ENCODE measurements at regions not wholly inside any gene's neighbourhood (a gene's known extent, or its start where the extent isn't known, plus 50 kb on each side); places are given as distances from the start of the nearest gene placed in this dataset.

GRCh38 chr13:58085819-58086218 lies 454.3 kb downstream of the PCDH17 start:
- Histone ChIP-seq H4K20me1 (ENCODE audit: insufficient read depth, low read length) (no peaks in the 10 kb centered on the region), H3F3A (ENCODE audit: insufficient read depth, low read length) (no peaks in the 10 kb centered on the region), H3K9me2 (replicated peaks; ENCODE audit: insufficient read depth, low read length) (no peaks in the 10 kb centered on the region), H3K9ac (ENCODE audit: low read length) (no peak overlapping the region), H2AFZ (ENCODE audit: low read length) (no peak overlapping the region), H3K36me3 (replicated peaks; ENCODE audit: insufficient read depth, low read length) (no peaks in the 10 kb centered on the region), H3K27me3 (replicated peaks; ENCODE audit: insufficient read depth, low read length) (peaks cover 6% of the 10 kb centered on the region; the same call in 1 of the 2 replicates), H3K9me3 (replicated peaks; ENCODE audit: insufficient read depth, low read length) (no peaks in the 10 kb centered on the region), H3K4me1 (ENCODE audit: low read length) (no peaks in the 10 kb centered on the region), H3K27ac (ENCODE audit: low read length) (no peak overlapping the region), H3K4me2 (ENCODE audit: low read depth, low read length) (no peak overlapping the region), H3K4me3 (ENCODE audit: low read length) (no peak overlapping the region), H3K79me2 (ENCODE audit: low read length) (no peaks in the 10 kb centered on the region)
- peak; percentile 63 for DNase-seq
- no peak for TF ChIP-seq EZH2 (optimal IDR thresholded peaks at IDR 0.05; ENCODE audit: low read depth, low read length)
- no peak for TF ChIP-seq EZH2phosphoT487 (IDR thresholded peaks at IDR 0.05; ENCODE audit: low read length)
- TF ChIP-seq CTCF (IDR thresholded peaks at IDR 0.05; ENCODE audit: low read length), result no peak

- Histone ChIP-seq H3K4me1 (ENCODE audit: low read length) (no peaks in the 10 kb centered on the region), H3K27me3 (replicated peaks; ENCODE audit: insufficient read depth, low read length) (peaks cover 6% of the 10 kb centered on the region; the same call in 1 of the 2 replicates), H3K27ac (ENCODE audit: low read length) (no peak overlapping the region), H3K79me2 (ENCODE audit: low read length) (no peaks in the 10 kb centered on the region), H3K9me3 (replicated peaks; ENCODE audit: insufficient read depth, low read length) (no peaks in the 10 kb centered on the region), H2AFZ (ENCODE audit: low read length) (no peak overlapping the region), H3K4me3 (ENCODE audit: low read length) (no peak overlapping the region), H3K9me2 (replicated peaks; ENCODE audit: insufficient read depth, low read length) (no peaks in the 10 kb centered on the region), H3F3A (ENCODE audit: insufficient read depth, low read length) (no peaks in the 10 kb centered on the region), H3K36me3 (replicated peaks; ENCODE audit: insufficient read depth, low read length) (no peaks in the 10 kb centered on the region), H4K20me1 (ENCODE audit: insufficient read depth, low read length) (no peaks in the 10 kb centered on the region), H3K4me2 (ENCODE audit: low read depth, low read length) (no peak overlapping the region), H3K9ac (ENCODE audit: low read length) (no peak overlapping the region)
- no peak for DNase-seq
- no peak for TF ChIP-seq CTCF (IDR thresholded peaks at IDR 0.05; ENCODE audit: low read length)
- TF ChIP-seq EZH2 (optimal IDR thresholded peaks at IDR 0.05; ENCODE audit: low read depth, low read length), result no peak
- no peak for TF ChIP-seq EZH2phosphoT487 (IDR thresholded peaks at IDR 0.05; ENCODE audit: low read length)
Observed at GRCh38 chr13:58087566-58087965, 456.0 kb downstream of the PCDH17 start.

- Histone ChIP-seq H4K20me1 (ENCODE audit: insufficient read depth, low read length) (no peaks in the 10 kb centered on the region), H3K27ac (ENCODE audit: low read length) (no peak overlapping the region), H2AFZ (ENCODE audit: low read length) (no peak overlapping the region), H3K27me3 (replicated peaks; ENCODE audit: insufficient read depth, low read length) (no peaks in the 10 kb centered on the region), H3K9me2 (replicated peaks; ENCODE audit: insufficient read depth, low read length) (no peaks in the 10 kb centered on the region), H3K36me3 (replicated peaks; ENCODE audit: insufficient read depth, low read length) (no peaks in the 10 kb centered on the region), H3F3A (ENCODE audit: insufficient read depth, low read length) (no peaks in the 10 kb centered on the region), H3K9me3 (replicated peaks; ENCODE audit: insufficient read depth, low read length) (no peaks in the 10 kb centered on the region), H3K79me2 (ENCODE audit: low read length) (no peaks in the 10 kb centered on the region), H3K4me2 (ENCODE audit: low read depth, low read length) (no peak overlapping the region), H3K4me3 (ENCODE audit: low read length) (no peak overlapping the region), H3K9ac (ENCODE audit: low read length) (no peak overlapping the region), H3K4me1 (ENCODE audit: low read length) (no peaks in the 10 kb centered on the region)
- DNase-seq, result no peak
- TF ChIP-seq EZH2 (optimal IDR thresholded peaks at IDR 0.05; ENCODE audit: low read depth, low read length), result no peak
Observed at GRCh38 chr13:58093394-58093793, 461.9 kb downstream of the PCDH17 start.

GRCh38 chr13:58097831-58098230 lies 466.3 kb downstream of the PCDH17 start:
- Histone ChIP-seq H3K27me3 (replicated peaks; ENCODE audit: insufficient read depth, low read length) (no peaks in the 10 kb centered on the region), H3K79me2 (ENCODE audit: low read length) (no peaks in the 10 kb centered on the region), H3K4me3 (ENCODE audit: low read length) (no peak overlapping the region), H3K4me2 (ENCODE audit: low read depth, low read length) (no peak overlapping the region), H3K4me1 (ENCODE audit: low read length) (no peaks in the 10 kb centered on the region), H3K9me2 (replicated peaks; ENCODE audit: insufficient read depth, low read length) (no peaks in the 10 kb centered on the region), H3K36me3 (replicated peaks; ENCODE audit: insufficient read depth, low read length) (no peaks in the 10 kb centered on the region), H3K9me3 (replicated peaks; ENCODE audit: insufficient read depth, low read length) (no peaks in the 10 kb centered on the region), H4K20me1 (ENCODE audit: insufficient read depth, low read length) (no peaks in the 10 kb centered on the region), H3K27ac (ENCODE audit: low read length) (no peak overlapping the region), H3K9ac (ENCODE audit: low read length) (no peak overlapping the region), H2AFZ (ENCODE audit: low read length) (no peak overlapping the region), H3F3A (ENCODE audit: insufficient read depth, low read length) (no peaks in the 10 kb centered on the region)
- no peak for TF ChIP-seq EZH2phosphoT487 (IDR thresholded peaks at IDR 0.05; ENCODE audit: low read length)
- TF ChIP-seq CTCF (IDR thresholded peaks at IDR 0.05; ENCODE audit: low read length), result no peak
- no peak for TF ChIP-seq EZH2 (optimal IDR thresholded peaks at IDR 0.05; ENCODE audit: low read depth, low read length)
- no peak for DNase-seq
